Endometrial microvascular endothelial cells (primary cell): ENCODE measurements at regions not wholly inside any gene's neighbourhood (a gene's known extent, or its start where the extent isn't known, plus 50 kb on each side); places are given as distances from the start of the nearest gene placed in this dataset.

Experiments used
- in situ Hi-C: cut with HindIII; loops from 2 replicates; pipeline ENCODE4 v1.10.0; 2017; ENCODE audit warnings: low sequenced_read_pairs, low pct_unique_long_range_greater_than_20kb; ENCODE audit errors: inconsistent ontology term

DNA sequence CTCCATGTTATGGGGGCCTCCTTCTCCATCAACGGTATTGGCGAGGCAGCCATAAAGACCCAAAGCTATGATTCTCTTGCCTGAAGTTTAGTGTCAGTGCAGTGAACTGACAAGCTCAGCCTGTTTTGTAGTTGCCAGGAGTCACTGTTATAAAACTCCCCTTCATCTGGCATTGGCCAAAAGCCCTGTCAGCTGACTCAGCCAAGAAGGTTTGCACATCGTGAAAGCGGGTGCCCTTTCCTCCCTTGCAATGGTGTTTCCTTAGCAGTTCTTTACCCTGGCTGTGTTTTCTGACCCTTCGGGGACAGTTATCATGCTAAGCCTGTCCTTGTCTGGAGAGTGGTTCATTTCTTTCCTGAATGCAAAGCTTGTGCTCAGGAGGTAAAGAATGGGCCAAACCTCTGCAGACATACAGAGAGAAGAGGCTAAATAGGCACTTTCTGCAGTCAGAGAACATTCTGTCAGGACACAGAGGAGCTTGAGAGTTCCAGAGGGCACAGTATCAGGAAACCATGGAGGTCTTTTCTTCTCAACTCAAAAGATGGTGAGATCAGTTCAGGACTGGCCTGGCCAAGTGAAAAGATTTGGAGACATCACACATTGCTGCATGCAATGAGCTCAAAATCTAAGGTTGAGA, 414.2 kb downstream of the ZNF521 start:
- in situ Hi-C loops: no loop called here

DNA sequence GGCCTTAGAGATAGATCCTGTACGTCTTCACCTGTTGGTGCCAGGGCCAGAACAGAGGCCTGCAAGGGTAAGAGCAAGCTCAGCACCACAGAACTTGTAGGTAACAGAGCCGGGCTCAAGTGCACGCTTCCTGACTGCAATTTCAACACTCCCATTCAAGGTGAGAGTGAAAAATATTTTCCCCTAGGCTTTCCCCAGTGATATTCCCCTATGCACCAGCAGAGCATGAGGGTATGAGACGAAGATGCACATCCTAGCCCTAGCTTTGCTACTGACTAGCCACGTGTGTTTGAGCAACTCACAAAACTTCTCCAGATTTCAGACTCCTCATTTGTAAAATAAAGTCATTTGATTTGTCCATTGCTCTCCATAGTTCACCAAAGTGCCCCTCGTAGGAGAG, 411.6 kb downstream of the ZNF521 start:
- in situ Hi-C loops: no loop called here

DNA sequence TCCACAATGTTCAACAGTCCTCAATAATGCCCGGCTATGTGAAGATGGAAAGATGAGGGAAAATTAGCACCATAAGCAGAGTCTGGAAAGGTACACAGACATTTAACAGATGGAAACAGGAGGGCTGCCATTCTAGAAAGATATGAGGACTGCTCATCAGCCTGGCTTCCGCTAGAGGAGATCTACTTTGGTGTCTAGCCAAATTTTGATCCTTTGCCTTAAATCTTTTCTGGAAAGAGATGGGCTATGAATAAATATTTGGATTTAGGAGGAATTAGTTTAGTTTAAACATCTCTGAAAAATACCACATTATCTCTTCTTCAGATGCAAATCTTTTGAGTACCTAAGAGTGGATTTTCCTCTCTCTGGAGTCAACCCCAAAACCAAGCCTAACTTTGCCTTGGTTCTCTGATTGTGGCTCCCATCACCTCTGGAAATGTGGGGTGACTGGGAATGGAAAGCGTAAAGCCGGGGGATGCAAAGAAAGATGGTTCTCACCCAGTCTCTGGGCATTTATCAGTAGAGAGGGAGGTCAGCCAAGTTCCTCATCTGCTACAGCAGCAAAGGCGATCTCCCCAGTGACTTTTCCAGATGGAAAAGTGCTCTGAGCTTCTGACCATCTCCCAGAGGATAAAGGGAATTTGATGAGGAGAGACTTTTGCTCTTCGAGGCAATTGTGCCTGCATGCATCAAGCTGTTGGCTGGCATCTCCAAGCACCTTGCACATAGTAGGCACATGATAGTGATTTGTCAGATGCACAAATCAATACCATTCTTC, 410.6 kb downstream of the ZNF521 start:
- in situ Hi-C loops: no loop called here

DNA sequence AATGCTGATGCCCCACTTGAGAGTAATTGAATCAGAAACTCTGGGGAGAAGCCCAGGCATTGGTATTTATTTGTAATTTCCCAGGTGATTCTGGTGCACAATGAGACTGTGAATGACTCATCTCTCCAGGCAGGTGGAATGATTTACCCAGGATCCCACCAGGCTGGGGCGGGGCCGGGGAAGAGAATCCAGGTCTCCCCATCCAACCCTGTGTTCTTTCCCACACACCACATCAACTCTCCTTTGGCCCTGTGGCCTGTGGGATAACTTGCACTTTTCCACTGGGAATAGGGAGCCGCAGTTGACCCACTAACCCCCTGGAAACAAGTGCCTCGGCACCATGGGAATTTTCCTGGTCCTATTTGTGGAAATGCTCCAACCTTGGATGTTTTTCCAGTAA, 409.8 kb downstream of the ZNF521 start:
- in situ Hi-C loops: no loop called here

DNA sequence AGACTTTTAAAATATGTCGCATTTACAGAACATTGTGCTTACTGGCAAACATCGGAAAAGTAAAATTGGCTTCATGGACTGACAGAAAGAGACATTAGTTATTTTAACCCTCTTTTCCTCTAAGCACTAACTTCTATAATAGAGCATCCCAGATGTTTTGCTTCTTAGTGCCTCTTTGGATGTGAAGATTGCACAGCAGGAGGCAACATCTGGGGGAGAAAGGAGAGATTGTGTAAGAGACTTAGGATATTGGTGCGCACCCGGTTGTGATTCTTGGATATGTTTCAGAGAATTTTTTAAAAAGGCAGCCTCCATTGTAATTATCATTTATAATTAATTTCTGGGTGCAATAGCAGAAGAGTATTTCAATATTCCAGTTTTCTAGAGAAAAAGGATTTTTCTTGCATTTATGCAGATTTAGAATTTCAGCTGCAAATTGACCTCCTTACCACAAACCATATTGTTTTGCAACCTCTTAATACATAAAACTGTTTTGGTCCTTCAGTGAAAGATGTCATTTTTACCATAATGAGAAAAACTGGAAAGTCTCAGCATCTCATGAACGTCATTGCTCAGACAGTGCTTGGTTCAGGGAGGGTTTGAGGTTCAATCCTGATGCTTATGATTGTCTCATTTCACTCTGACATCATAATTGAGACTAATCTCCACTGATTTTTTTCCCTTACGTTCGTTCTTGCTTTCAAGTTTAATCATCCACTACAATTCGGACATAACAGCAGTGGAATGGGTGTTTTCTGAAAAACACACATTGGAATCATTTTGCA, 404.3 kb downstream of the ZNF521 start:
- in situ Hi-C loops: no loop called here

DNA sequence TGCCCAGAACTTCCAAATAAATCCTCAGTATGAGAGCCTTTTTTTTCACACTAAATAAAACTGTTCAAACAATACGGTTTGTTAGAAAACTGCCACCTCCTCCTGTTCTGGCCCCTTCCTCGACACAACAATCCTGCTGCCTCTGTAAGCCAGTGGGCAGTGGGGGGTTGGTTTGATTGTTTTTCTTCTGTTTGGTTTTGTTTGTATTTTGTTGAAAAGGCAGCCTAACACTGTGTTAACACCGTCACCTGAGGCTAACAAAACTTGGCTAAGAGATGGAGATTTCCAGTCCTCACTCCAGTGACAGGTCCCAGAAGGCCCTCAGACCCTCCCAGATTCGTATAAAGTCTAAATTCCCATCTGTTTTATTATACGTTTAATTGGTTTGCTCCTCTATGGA, 402.1 kb downstream of the ZNF521 start:
- in situ Hi-C loops: no loop called here

DNA sequence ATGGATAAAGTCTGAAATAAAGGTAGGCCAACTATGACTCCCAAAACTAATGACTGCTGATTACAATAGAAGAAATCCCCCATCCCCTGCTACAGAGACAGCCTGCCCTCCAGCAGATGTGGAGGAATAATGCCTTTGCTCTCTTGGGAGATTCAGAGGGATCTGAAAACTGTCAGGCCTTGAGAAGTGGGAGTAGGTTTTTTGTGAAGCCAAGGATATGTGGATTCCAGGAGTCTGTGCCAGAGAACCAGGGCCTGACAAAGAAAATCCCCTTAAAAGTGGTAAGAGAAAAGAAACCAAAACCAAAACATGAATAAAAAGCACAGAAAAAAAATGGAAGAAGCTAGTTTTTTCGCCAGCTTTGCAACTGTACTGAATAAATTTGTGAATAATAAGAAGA, 397.6 kb downstream of the ZNF521 start:
- in situ Hi-C loops: no loop called here

DNA sequence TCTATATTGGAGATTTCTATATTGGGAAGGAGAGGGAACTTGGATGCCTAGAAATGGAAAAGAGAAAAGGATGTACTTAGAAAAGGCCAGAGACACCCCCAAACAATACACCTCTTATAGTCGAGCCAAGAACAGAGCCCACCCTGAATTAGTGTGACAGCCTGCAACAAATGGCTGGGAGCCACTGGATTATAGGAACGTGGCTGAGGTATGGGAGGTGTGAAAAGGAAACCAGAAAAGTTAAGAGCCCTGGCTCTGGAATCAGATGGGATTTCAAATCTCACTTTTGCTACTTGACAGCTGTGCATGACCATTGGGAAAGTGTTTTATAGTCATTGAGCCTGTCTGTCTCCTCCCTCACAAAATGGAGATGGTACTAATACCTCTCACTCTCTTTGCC, 394.0 kb downstream of the ZNF521 start:
- in situ Hi-C loops: no loop called here

DNA sequence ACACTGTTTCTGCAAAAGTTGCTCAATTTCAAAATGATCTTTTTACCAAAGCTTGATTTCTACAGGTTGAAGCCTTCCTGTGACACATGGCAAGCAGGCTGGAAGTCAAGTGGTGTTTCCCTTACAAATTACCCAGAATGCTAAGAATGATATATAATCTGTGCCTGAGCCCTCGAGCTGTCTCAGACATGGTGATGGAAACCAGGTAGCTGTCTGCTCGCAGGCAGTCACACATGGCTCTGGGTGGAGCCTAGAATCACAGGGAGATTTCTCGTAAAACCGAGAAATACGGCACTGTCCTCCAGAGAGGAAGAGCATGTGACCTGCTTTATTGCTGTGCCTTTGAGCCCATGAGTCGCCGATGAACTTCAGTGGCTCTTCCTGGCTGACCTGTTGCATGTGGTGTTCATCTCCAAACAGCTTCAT, 392.9 kb downstream of the ZNF521 start:
- in situ Hi-C loops: no loop called here

DNA sequence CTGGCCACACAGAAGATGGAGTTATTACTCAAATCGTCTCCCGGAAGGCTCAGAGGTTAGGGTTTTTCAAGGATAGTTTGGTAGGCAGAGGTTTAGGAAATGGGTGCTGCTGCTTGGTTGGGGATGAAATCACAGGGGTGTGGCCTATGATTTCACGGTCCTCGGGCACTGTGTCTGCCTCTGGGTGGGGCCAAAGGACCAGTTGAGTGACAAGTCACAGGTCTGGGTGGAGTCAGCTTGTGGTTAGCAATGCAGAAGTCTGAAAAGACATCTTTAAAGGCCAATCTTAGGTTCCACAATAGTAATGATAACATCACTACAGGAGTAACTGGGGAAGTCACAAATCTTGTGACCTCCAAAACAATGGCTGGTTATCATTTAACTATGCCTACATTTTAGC, 387.8 kb downstream of the ZNF521 start:
- in situ Hi-C loops: no loop called here

DNA sequence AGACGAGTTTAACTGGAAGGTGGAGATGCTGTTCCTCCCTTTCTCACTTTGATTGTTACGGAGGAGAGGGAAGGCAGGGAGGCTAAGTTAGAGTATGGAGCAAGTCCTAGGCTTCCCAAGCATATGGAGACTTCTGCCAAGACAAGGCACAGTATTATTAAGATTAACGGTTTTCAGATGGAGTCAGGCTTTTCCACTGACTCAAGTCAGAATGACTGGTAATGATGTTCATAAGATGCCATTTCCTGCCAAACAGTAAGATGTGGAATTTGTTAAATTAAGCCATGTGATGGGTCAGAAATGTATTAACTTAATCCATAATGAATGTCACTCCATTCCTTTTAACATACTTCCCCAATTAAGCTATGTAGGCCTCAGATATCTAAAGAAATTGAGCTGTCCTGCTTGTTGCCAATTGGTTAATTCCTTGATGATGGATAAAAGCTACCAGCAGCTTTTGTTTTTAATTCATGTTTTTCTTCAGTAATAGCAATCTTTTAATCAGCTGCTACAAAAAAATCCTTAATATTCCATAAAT, 383.7 kb downstream of the ZNF521 start:
- in situ Hi-C loops: no loop called here

DNA sequence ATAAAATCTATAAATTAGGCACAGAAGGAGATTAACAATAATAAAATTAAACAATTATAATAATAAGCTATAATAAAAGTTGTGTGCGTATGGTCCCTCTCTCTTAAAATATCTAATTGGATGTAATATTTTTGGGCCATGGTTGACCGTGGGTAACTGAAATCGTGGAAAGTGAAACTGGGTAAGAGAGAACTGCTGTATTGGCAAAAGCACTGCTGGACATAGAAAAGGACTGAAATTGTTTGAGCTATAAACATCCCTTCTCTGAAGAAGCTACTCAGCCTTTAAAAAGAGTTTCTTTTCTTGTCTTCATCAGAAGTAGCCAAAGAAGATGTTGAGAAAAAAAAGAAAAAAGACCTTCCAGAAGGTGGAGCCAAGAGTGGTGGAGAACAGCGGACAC, 379.4 kb downstream of the ZNF521 start:
- in situ Hi-C loops: no loop called here

DNA sequence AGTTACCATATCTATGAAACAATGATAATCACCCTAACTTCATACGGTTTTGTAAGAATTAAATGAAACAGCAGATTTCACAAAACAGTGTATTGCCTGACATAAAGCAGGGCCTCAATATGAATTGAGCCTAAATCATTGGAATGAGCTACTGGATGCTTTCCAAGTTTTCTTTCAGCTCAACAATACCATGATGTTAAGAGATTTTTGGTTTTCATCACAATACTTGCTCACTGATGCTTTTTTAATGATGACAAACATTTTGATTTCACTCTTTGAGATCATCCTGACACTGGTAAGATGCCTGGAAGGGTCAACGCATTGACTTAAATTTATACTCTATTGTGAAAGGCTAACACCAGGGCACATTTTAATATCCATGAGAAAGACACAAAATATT, 377.5 kb downstream of the ZNF521 start:
- in situ Hi-C loops: no loop called here

DNA sequence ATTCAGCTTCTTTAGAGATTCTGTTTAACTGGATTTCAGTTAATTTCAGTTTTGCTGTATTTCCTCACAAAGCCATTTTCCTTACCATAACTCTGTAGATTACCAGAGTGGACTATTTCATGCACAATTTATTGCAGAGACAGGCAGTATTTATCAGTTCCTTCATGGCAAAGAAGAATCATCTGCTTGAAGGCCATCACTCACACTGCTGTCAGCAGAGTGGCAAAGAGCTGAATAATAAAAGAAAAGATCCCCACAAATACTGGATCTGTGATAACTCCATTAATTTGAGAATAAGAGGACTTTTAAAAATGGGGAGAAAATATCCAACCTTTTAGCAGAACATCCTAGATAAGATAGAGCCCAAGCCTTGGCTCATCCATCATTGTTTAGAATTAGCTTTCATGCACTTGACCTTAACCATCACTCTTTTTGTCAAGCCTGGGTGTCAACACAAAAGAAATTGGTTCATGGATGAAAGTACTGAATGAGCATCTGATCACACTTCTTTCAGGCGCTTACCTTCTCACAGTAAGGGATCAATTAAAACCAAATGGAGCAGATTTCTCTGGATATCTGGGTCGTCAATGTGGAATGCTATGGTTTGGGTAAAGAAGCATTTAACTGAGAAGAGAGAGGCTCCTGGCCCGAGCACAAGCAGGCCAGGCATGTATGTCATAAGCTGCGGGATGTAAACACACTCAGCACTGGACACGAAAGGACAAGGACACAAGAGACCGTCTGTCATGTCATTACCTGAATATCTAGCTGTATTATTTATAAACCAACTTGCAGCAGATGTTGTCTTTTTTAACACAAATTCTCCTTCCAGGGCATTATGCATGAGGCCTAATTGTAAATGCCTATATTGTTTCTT, 376.2 kb downstream of the ZNF521 start:
- in situ Hi-C loops: no loop called here

DNA sequence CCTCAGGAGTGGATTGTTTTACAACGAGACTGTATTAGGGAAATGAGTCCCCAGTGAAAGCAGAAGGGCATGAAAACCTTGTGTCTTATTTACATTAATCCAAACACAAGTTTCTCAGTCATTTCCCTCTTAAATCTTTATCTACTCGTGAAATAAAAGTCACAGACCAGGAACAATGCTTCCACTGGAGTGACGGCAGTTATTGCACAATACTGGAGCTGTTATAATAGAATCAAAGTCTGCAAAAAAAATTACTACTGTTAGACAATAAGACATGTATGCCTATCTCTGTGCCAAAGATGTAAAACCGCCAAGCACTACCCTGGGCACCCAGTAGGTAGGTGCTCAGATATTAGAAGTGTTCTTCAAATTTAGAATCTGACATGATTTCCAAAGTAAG, 375.5 kb downstream of the ZNF521 start:
- in situ Hi-C loops: no loop called here

DNA sequence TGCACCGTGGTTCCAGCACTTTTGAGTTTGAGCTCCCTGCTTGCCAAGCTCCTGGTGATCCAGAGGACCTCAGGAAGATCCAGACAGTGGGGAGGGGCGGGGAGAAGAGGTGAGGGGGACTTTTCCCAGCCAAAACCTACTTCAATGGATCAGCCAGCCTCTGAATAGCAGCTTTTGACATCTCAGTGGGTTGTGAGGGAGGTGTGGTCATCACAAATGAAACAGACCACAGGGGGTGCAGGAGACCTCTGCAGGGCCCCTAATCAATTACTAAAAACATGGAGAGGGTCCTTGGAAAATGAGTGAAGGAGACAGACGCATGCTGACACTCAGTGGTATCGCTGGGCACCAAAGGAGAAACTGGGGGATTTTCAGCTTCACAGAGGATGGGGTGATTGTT, 372.7 kb downstream of the ZNF521 start:
- in situ Hi-C loops: no loop called here

DNA sequence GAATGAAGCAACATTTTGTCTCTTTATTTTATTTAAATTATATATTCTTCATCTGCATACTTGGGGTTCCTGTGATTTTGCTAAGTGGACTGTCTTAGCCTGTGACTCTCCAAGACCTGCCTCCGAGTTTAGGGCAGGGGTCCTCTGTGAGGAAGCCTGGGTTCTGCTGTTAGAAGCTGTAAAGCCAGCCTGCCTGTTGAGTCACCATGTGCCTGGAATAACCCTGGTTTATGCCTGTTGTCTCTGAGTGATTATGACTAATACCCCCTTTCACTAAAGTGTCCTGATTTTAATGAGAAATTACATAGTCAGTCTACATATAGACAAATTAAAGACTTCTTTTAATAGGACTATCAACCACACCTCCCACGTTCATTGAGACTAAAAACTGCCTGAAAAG, 369.1 kb downstream of the ZNF521 start:
- in situ Hi-C loops: no loop called here

DNA sequence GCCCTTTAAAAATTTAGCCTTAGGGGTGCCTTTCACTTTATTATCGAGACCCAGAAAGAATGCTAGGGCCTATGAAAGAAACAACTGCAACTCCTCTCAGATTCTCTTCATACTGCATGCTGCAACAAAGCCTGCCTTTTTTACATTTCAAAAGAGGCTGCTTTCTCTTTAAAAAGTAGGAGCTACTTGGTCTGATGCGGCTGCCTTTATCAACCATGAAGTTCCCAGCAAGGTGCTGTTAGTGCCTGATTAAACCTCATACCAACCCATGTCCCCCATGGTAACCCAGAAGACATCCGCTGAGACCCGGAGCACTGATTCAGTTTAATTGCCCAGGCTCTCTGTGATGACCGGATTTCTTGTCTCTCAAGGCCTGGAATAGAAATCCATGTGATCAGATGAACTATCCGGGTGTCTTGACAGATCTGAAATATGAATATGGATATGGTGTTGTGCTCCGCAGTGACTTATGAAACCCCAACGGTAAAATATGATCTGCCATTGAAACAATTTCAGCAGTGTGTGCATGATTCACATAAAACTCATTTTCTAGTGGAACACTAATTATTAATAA, 368.3 kb downstream of the ZNF521 start:
- in situ Hi-C loops: no loop called here

DNA sequence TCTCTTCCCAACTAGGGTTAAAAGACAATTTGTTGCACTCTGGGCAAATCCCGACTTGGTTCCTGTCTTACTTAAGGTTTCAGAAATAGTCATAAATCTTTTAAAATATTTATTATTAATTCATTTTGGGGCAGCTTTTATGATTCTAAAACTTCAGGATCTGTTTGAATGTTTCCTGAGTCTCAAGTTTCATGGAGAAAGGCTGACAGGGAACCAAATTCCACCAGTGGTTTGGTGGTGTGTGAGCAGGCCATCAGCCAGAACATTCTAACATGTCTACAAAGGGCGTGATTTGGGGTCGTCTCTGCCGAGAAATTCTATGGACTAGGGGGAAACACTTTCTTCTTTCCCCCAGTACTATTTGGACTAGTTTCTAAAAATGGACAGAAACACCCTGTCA, 366.4 kb downstream of the ZNF521 start:
- in situ Hi-C loops: no loop called here
